ENCODE measurements at regions not wholly inside any gene's neighbourhood (a gene's known extent, or its start where the extent isn't known, plus 50 kb on each side); places are given as distances from the start of the nearest gene placed in this dataset.

DNA sequence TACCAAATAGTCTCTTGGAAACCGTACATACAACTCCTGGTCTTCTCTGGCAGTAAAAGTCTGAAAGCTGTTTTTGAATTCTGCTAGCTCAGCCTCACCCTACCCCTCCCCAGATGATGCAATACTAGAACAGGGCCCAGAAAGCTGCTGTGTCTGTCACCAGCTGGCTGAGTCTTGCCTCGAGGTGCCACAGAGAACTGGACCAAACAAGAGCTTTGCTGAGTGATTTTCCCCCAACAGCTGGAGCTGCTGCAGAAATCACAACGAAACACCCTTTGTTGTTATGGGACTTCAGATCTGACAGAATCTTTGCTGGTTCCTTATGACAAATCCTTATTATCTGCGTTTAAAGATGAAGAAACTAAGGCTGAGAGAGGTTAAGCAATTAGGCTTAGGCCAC, 134.1 kb downstream of the SPAG6 start (continued):
- TF ChIP-seq, protein P1, sequence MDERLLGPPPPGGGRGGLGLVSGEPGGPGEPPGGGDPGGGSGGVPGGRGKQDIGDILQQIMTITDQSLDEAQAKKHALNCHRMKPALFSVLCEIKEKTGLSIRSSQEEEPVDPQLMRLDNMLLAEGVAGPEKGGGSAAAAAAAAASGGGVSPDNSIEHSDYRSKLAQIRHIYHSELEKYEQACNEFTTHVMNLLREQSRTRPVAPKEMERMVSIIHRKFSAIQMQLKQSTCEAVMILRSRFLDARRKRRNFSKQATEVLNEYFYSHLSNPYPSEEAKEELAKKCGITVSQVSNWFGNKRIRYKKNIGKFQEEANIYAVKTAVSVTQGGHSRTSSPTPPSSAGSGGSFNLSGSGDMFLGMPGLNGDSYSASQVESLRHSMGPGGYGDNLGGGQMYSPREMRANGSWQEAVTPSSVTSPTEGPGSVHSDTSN (CRISPR knock-in tag; IDR thresholded peaks at IDR 0.05; ENCODE audit: low read depth) = no peak
- TF ChIP-seq, protein P1 (tag; conservative IDR thresholded peaks at IDR 0.05; ENCODE audit: low read depth) = no peak; the same call in 1 of the 2 replicates
- TF ChIP-seq, protein P2, sequence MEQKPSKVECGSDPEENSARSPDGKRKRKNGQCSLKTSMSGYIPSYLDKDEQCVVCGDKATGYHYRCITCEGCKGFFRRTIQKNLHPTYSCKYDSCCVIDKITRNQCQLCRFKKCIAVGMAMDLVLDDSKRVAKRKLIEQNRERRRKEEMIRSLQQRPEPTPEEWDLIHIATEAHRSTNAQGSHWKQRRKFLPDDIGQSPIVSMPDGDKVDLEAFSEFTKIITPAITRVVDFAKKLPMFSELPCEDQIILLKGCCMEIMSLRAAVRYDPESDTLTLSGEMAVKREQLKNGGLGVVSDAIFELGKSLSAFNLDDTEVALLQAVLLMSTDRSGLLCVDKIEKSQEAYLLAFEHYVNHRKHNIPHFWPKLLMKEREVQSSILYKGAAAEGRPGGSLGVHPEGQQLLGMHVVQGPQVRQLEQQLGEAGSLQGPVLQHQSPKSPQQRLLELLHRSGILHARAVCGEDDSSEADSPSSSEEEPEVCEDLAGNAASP (IDR thresholded peaks at IDR 0.05) = no peak
- no peak for TF ChIP-seq PRPF4 (IDR thresholded peaks at IDR 0.05; ENCODE audit: insufficient read depth, low read depth, low read length, poor library complexity, severe bottlenecking)
- TF ChIP-seq EP300 (IDR thresholded peaks at IDR 0.05; ENCODE audit: low read length) = peak; percentile 60
- TF ChIP-seq NR2C1 (IDR thresholded peaks at IDR 0.05) = no peak
- TF ChIP-seq NR2C1 (tag; IDR thresholded peaks at IDR 0.05) = peak; percentile 51
- TF ChIP-seq SOX6 (IDR thresholded peaks at IDR 0.05) = peak; percentile 44
- TF ChIP-seq MAFF (IDR thresholded peaks at IDR 0.05; ENCODE audit: low read length) = no peak
- TF ChIP-seq, protein P3, sequence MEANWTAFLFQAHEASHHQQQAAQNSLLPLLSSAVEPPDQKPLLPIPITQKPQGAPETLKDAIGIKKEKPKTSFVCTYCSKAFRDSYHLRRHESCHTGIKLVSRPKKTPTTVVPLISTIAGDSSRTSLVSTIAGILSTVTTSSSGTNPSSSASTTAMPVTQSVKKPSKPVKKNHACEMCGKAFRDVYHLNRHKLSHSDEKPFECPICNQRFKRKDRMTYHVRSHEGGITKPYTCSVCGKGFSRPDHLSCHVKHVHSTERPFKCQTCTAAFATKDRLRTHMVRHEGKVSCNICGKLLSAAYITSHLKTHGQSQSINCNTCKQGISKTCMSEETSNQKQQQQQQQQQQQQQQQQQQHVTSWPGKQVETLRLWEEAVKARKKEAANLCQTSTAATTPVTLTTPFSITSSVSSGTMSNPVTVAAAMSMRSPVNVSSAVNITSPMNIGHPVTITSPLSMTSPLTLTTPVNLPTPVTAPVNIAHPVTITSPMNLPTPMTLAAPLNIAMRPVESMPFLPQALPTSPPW (CRISPR knock-in tag; IDR thresholded peaks at IDR 0.05) = peak; percentile 61
- TF ChIP-seq HIVEP1 (CRISPR knock-in tag; IDR thresholded peaks at IDR 0.05) = peak; percentile 76
- peak; percentile 66 for TF ChIP-seq EP400 (IDR thresholded peaks at IDR 0.05)
- 0 out of 4 replicates have a peak, but pooled peaks of 1 of the 2 experiments have one; percentile 22 for TF ChIP-seq RCOR1 (IDR thresholded peaks at IDR 0.05; ENCODE audit: borderline replicate concordance in 1 of 2, low read depth in 2 of 2, low read length in 2 of 2)
- TF ChIP-seq PHF20 (IDR thresholded peaks at IDR 0.05; ENCODE audit: partially characterized antibody) = no peak
- TF ChIP-seq CEBPB (tag; IDR thresholded peaks at IDR 0.05) = peak; percentile 95
- TF ChIP-seq ZSCAN32 (CRISPR knock-in tag; IDR thresholded peaks at IDR 0.05) = peak; percentile 95
- TF ChIP-seq, protein P4, sequence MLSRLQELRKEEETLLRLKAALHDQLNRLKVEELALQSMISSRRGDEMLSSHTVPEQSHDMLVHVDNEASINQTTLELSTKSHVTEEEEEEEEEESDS (CRISPR knock-in tag; IDR thresholded peaks at IDR 0.05) = no peak
- TF ChIP-seq RHOXF2B (CRISPR knock-in tag; conservative IDR thresholded peaks at IDR 0.05) = 0 out of 2 replicates have a peak, but pooled peaks have one; percentile 17
- TF ChIP-seq CEBPG (CRISPR knock-in tag; IDR thresholded peaks at IDR 0.05) = peak; percentile 94
- peak; percentile 97 to 99 for TF ChIP-seq CEBPG (tag; conservative IDR thresholded peaks at IDR 0.05 in 1 of 2, IDR thresholded peaks at IDR 0.05 in 1 of 2)
- no peak for TF ChIP-seq RBM34 (IDR thresholded peaks at IDR 0.05; ENCODE audit: borderline replicate concordance, insufficient read depth, low read length)
- peak; percentile 60; the same call in 1 of the 2 replicates for TF ChIP-seq ZNF589 (CRISPR knock-in tag; IDR thresholded peaks at IDR 0.05; ENCODE audit: low read depth)
- peak; percentile 87 for TF ChIP-seq JUND (IDR thresholded peaks at IDR 0.05; ENCODE audit: borderline replicate concordance, low read depth, low read length)
- TF ChIP-seq JUND (tag; IDR thresholded peaks at IDR 0.05; ENCODE audit: borderline replicate concordance, low read depth, low read length) = peak; percentile 73; the same call in 1 of the 3 replicates
- TF ChIP-seq MYC (IDR thresholded peaks at IDR 0.05; ENCODE audit: low read depth, low read length) = peak; percentile 61; the same call in 1 of the 2 replicates
- TF ChIP-seq MYC (CRISPR knock-in tag; IDR thresholded peaks at IDR 0.05; ENCODE audit: borderline replicate concordance, low read depth) = no peak
